ENCODE measurements at regions not wholly inside any gene's neighbourhood (a gene's known extent, or its start where the extent isn't known, plus 50 kb on each side); places are given as distances from the start of the nearest gene placed in this dataset.

DNA sequence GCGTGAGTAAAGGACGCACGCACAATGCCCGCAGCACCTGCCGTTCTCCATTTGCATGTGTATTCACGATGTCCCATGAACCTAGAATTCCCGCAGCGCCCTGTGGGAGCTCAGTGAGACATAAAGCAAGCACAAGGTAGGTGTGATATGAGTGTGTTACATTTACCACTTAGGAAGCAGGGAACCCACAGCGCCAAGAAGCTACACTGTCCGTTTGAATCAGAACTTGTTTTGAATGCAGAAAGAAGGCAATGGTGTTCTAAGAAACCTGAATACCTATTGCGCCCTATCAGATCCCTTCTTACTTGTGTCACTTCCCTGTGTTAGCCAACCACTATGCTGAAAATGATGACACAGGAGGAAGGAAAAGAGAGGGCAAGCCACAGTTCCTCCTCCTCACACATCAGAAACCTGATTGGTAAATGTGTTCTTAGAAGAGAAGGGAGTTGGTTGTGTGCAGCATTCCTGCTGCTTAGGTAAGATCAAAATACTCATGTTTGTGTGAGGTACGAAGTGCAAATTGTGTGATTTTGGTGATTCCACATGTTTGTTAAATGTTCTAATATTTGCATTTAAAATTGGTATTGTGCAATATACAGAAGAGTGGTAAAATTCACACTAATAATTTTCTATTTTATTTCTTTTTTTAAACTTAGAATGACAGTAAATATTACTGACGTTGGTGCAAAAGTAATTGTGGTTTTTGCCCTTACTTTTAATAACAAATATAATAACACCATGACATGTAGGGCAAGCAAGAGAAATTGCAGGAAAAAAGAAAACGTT is 185.4 kb downstream of the SEC23IP start:
- DNase-seq (ENCODE audit: low spot score), result no peak
- Histone ChIP-seq H3K9me2 (ENCODE audit: insufficient read depth, low read length) (no peaks in the 10 kb centered on the region), H3K27ac (ENCODE audit: low read depth, low read length, poor library complexity, severe bottlenecking) (no peak overlapping the region), H3K4me2 (ENCODE audit: low read length) (no peak overlapping the region), H2AFZ (ENCODE audit: low read length) (no peak overlapping the region), H3K9me3 (ENCODE audit: low read length) (no peaks in the 10 kb centered on the region), H3K79me2 (ENCODE audit: insufficient read depth, low read depth, low read length) (no peaks in the 10 kb centered on the region), H3K36me3 (ENCODE audit: insufficient read depth, low read length) (no peaks in the 10 kb centered on the region), H4K20me1 (ENCODE audit: insufficient read depth, low read length) (no peaks in the 10 kb centered on the region), H3K4me1 (ENCODE audit: insufficient read depth, low read length, poor library complexity, severe bottlenecking) (no peaks in the 10 kb centered on the region), H3K4me3 (ENCODE audit: low read depth, low read length, poor library complexity, severe bottlenecking) (no peak overlapping the region)
- no TSS peak for BruUV-seq (replicated peaks)
- intact Hi-C loops (cut with micrococcal nuclease; ENCODE audit: unreplicated experiment), result no loop called here
- POLR2A ChIA-PET, result interaction anchor here (0.5 kb wide), 2 partner anchors 61 to 443 kb away, joined by 3 to 4 read pairs; no protein-coding TSS in a partner anchor
- TF ChIP-seq CTCF (conservative IDR thresholded peaks at IDR 0.05; ENCODE audit: low read length), result no peak
- TF ChIP-seq EZH2phosphoT487 (IDR thresholded peaks at IDR 0.05; ENCODE audit: borderline replicate concordance, low read depth, low read length), result no peak
- CTCF ChIA-PET (ENCODE audit: unreplicated experiment), result no interaction called here

DNA sequence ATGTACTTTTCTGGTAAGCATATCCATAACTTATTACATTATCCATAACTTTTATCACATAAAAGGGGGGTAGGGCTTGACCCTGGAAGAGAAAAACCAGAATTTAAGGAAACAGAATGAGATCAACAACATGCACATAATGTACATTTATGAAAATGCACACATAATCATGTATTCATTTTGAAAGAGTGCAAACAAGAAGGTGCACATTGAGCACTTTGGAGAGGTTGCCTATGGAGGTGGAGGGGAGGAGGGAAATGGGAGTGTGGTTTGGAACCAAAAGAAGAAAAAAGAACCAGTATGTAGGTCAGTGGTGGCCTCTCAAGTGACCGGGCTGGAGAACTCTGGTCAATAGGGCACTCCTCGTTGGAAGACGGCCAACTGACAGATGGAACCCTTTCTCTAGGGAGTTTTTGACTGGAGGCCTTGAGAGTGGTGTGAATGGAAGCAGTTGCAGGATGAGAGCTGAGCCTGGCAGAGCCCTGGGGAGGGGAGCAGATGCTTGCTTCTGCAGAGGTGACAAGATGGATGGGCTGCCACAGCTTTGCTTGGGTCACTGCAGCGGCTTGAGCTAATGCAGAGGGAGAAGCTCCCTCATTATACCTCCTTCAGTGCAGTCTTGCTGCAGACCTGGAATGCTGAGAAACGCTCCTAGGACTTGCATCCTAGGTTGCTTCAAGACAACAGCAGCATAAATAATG is 192.7 kb downstream of the SEC23IP start:
- Histone ChIP-seq H3K36me3 (ENCODE audit: insufficient read depth, low read length) (no peaks in the 10 kb centered on the region), H3K4me2 (ENCODE audit: low read length) (no peak overlapping the region), H3K27ac (ENCODE audit: low read depth, low read length, poor library complexity, severe bottlenecking) (no peak overlapping the region), H2AFZ (ENCODE audit: low read length) (no peak overlapping the region), H3K9me2 (ENCODE audit: insufficient read depth, low read length) (no peaks in the 10 kb centered on the region), H3K79me2 (ENCODE audit: insufficient read depth, low read depth, low read length) (no peaks in the 10 kb centered on the region), H3K4me1 (ENCODE audit: insufficient read depth, low read length, poor library complexity, severe bottlenecking) (no peaks in the 10 kb centered on the region), H3K9me3 (ENCODE audit: low read length) (no peaks in the 10 kb centered on the region), H4K20me1 (ENCODE audit: insufficient read depth, low read length) (no peaks in the 10 kb centered on the region), H3K4me3 (ENCODE audit: low read depth, low read length, poor library complexity, severe bottlenecking) (no peak overlapping the region)
- no TSS peak for BruUV-seq (replicated peaks)
- CTCF ChIA-PET (ENCODE audit: unreplicated experiment), result no interaction called here
- intact Hi-C loops (cut with micrococcal nuclease; ENCODE audit: unreplicated experiment), result no loop called here
- POLR2A ChIA-PET, result no interaction called here
- no peak for TF ChIP-seq CTCF (conservative IDR thresholded peaks at IDR 0.05; ENCODE audit: low read length)
- no peak for TF ChIP-seq EZH2phosphoT487 (IDR thresholded peaks at IDR 0.05; ENCODE audit: borderline replicate concordance, low read depth, low read length)
- no peak for DNase-seq (ENCODE audit: low spot score)

DNA sequence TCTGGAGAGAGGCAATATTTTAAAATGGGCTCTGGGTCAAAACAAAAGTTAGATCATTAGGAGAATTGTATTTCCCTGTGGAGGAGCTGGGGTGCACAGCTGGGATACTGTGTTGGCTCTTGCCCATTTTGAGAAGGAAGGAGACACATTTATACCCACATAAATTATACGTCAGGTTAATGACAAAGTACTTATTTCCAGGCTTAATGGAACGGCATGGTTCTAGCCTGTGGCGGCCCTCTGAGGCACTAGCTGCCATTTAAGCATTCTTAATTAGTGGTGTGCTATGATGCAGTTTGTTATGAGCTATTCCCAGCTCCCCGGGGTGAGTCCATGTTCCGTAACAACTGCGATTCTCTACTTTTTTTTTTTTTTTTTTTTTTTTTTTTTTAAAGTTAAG is 193.5 kb downstream of the SEC23IP start:
- no peaks in the 10 kb centered on the region for H3K36me3 ChIP-seq (ENCODE audit: insufficient read depth, low read length)
- no peaks in the 10 kb centered on the region for H3K79me2 ChIP-seq (ENCODE audit: insufficient read depth, low read depth, low read length)
- H3K4me3 ChIP-seq (ENCODE audit: low read depth, low read length, poor library complexity, severe bottlenecking), result no peak overlapping the region
- no peaks in the 10 kb centered on the region for H3K9me2 ChIP-seq (ENCODE audit: insufficient read depth, low read length)
- TF ChIP-seq CTCF (conservative IDR thresholded peaks at IDR 0.05; ENCODE audit: low read length), result no peak
- TF ChIP-seq EZH2phosphoT487 (IDR thresholded peaks at IDR 0.05; ENCODE audit: borderline replicate concordance, low read depth, low read length), result no peak
- CTCF ChIA-PET (ENCODE audit: unreplicated experiment), result no interaction called here
- intact Hi-C loops (cut with micrococcal nuclease; ENCODE audit: unreplicated experiment), result no loop called here
- H3K9me3 ChIP-seq (ENCODE audit: low read length), result no peaks in the 10 kb centered on the region
- no peaks in the 10 kb centered on the region for H4K20me1 ChIP-seq (ENCODE audit: insufficient read depth, low read length)
- no peak overlapping the region for H3K4me2 ChIP-seq (ENCODE audit: low read length)
- no peak for DNase-seq (ENCODE audit: low spot score)
- no peak overlapping the region for H2AFZ ChIP-seq (ENCODE audit: low read length)
- H3K4me1 ChIP-seq (ENCODE audit: insufficient read depth, low read length, poor library complexity, severe bottlenecking), result no peaks in the 10 kb centered on the region
- no TSS peak for BruUV-seq (replicated peaks)
- H3K27ac ChIP-seq (ENCODE audit: low read depth, low read length, poor library complexity, severe bottlenecking), result no peak overlapping the region
- POLR2A ChIA-PET, result interaction anchor here (0.7 kb wide), 2 partner anchors 11 to 16 kb away, joined by 3 to 6 read pairs; no protein-coding TSS in a partner anchor
